HepG2 (cell line): ENCODE measurements at regions not wholly inside any gene's neighbourhood (a gene's known extent, or its start where the extent isn't known, plus 50 kb on each side); places are given as distances from the start of the nearest gene placed in this dataset.

ENCODE experiments used
- EHMT2 ChIP-seq: fragments of 200-600 bp; sonication (generic); IDR thresholded peaks from 2 replicates; pipeline ENCODE4 v1.7.0; 2017; ENCODE audit warnings: antibody characterized with exemption, low read depth, low read length, borderline replicate concordance
- FOXA1 ChIP-seq, 2 experiments: fragments of 450-650 bp in 1 of 2; sonication (generic) in 1 of 2; formaldehyde crosslinking in 1 of 2; IDR thresholded peaks; 2 replicates each; pipeline versions ENCODE4 v1.4.0 to v1.6.1; 2016 to 2020; ENCODE audit warnings: missing genetic modification reagents in 1 of 2
- KLF6 ChIP-seq: IDR thresholded peaks from 2 replicates; pipeline ENCODE4 v1.8.0; 2016; ENCODE audit warnings: missing biosample characterization, missing genetic modification reagents
- PHF21A ChIP-seq: sonication (generic); formaldehyde crosslinking; IDR thresholded peaks from 2 replicates; pipeline ENCODE4 v1.5.0; 2020; ENCODE audit warnings: mild to moderate bottlenecking, missing genetic modification reagents
- POLR2A ChIP-seq, 2 experiments: IDR thresholded peaks; 2 replicates each; pipeline ENCODE4 v1.6.1; 2011; ENCODE audit warnings: low read depth in 2 of 2, low read length in 2 of 2, mild to moderate bottlenecking in 1 of 2, moderate library complexity in 1 of 2; ENCODE audit not compliant: insufficient read depth in 1 of 2
- SIX1 ChIP-seq: sonication (generic); formaldehyde crosslinking; IDR thresholded peaks from 2 replicates; pipeline ENCODE4 v1.4.0; 2020; ENCODE audit warnings: missing genetic modification reagents, borderline replicate concordance
- TF ChIP-seq, protein P1 (sequence below): sonication (generic); formaldehyde crosslinking; IDR thresholded peaks from 2 replicates; pipeline ENCODE4 v1.4.0; 2020; ENCODE audit warnings: low read depth, mild to moderate bottlenecking, missing genetic modification reagents
- TF ChIP-seq, protein P2 (sequence below): sonication (generic); formaldehyde crosslinking; IDR thresholded peaks from 2 replicates; pipeline ENCODE4 v1.5.0; 2020; ENCODE audit warnings: mild to moderate bottlenecking, missing genetic modification reagents, moderate library complexity
- TF ChIP-seq, protein P3 (sequence below): sonication (generic); formaldehyde crosslinking; IDR thresholded peaks from 2 replicates; pipeline ENCODE4 v1.5.1; 2020; ENCODE audit warnings: mild to moderate bottlenecking, missing genetic modification reagents, moderate library complexity

DNA sequence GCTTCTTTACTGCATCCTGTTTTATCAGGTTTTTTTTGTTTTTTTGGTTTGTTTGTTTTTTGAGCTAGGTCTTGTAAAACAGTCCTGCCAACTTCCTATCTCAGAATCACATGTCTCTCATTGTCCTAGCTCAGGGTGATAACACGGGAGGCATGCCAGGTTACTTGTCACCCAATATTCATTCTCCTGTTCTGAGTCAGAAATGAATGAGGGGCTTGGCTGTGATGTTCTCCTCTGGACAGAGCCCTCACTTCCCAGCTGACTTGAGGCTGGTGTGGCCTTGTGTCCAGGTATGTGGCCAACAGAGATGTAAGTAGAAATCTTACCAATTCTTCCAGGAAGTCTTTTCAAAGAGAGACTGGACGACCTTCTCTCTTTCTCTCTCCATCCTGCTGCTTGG is 317.0 kb downstream of the GABRB3 start:
- TF ChIP-seq, protein P1, sequence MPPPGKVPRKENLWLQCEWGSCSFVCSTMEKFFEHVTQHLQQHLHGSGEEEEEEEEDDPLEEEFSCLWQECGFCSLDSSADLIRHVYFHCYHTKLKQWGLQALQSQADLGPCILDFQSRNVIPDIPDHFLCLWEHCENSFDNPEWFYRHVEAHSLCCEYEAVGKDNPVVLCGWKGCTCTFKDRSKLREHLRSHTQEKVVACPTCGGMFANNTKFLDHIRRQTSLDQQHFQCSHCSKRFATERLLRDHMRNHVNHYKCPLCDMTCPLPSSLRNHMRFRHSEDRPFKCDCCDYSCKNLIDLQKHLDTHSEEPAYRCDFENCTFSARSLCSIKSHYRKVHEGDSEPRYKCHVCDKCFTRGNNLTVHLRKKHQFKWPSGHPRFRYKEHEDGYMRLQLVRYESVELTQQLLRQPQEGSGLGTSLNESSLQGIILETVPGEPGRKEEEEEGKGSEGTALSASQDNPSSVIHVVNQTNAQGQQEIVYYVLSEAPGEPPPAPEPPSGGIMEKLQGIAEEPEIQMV (CRISPR knock-in tag), result no peak
- no peak for TF ChIP-seq EHMT2
- no peak for TF ChIP-seq PHF21A (CRISPR knock-in tag)
- TF ChIP-seq SIX1 (CRISPR knock-in tag), result no peak
- TF ChIP-seq POLR2A (IDR thresholded peaks at IDR 0.05; ENCODE audit: insufficient read depth in 1 of 2, low read depth in 2 of 2, low read length in 2 of 2), result no peak
- TF ChIP-seq KLF6 (CRISPR knock-in tag), result no peak
- TF ChIP-seq FOXA1 (IDR thresholded peaks at IDR 0.05), result no peak
- no peak for TF ChIP-seq FOXA1 (CRISPR knock-in tag; IDR thresholded peaks at IDR 0.05)
- TF ChIP-seq, protein P2, sequence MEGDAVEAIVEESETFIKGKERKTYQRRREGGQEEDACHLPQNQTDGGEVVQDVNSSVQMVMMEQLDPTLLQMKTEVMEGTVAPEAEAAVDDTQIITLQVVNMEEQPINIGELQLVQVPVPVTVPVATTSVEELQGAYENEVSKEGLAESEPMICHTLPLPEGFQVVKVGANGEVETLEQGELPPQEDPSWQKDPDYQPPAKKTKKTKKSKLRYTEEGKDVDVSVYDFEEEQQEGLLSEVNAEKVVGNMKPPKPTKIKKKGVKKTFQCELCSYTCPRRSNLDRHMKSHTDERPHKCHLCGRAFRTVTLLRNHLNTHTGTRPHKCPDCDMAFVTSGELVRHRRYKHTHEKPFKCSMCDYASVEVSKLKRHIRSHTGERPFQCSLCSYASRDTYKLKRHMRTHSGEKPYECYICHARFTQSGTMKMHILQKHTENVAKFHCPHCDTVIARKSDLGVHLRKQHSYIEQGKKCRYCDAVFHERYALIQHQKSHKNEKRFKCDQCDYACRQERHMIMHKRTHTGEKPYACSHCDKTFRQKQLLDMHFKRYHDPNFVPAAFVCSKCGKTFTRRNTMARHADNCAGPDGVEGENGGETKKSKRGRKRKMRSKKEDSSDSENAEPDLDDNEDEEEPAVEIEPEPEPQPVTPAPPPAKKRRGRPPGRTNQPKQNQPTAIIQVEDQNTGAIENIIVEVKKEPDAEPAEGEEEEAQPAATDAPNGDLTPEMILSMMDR, result no peak
- TF ChIP-seq, protein P3, sequence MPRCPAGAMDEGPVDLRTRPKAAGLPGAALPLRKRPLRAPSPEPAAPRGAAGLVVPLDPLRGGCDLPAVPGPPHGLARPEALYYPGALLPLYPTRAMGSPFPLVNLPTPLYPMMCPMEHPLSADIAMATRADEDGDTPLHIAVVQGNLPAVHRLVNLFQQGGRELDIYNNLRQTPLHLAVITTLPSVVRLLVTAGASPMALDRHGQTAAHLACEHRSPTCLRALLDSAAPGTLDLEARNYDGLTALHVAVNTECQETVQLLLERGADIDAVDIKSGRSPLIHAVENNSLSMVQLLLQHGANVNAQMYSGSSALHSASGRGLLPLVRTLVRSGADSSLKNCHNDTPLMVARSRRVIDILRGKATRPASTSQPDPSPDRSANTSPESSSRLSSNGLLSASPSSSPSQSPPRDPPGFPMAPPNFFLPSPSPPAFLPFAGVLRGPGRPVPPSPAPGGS (CRISPR knock-in tag), result no peak
